HEK293 (cell line): ENCODE measurements at regions not wholly inside any gene's neighbourhood (a gene's known extent, or its start where the extent isn't known, plus 50 kb on each side); places are given as distances from the start of the nearest gene placed in this dataset.

Experiments
- CTCF ChIA-PET: fragments of 350-600 bp; formaldehyde crosslinking; extraction: SDS; loops from one replicate; lab custom pipeline; 2021; ENCODE audit warnings: antibody characterized with exemption; lab: Yijun Ruan, JAX
- POLR2A ChIA-PET: fragments of 300-600 bp; formaldehyde crosslinking; extraction: SDS; loops from one replicate; lab custom pipeline; 2020; ENCODE audit warnings: antibody characterized with exemption, inconsistent platforms; lab: Yijun Ruan, JAX
- H3K27ac ChIP-seq: fragments of 200-500 bp; sonication (Bioruptor generic); 2 replicates; pipeline ENCODE4 v1.5.1; 2014; ENCODE audit warnings: low read depth, low read length, control low read depth, inconsistent platforms; ENCODE audit errors: extremely low read depth
- H3K36me3 ChIP-seq, 2 experiments: fragments of 200-500 bp in 1 of 2; sonication (Bioruptor generic) in 1 of 2; 1 replicate in 1 of 2; 2 replicates in 1 of 2; pipeline ENCODE4 v1.5.1; 2014 to 2017; ENCODE audit warnings: inconsistent platforms in 2 of 2, low read length in 2 of 2; ENCODE audit not compliant: control insufficient read depth in 2 of 2, insufficient read depth in 1 of 2
- H3K4me1 ChIP-seq: fragments of 200-500 bp; sonication (Bioruptor generic); 2 replicates; pipeline ENCODE4 v1.5.1; 2014; ENCODE audit warnings: mild to moderate bottlenecking, low read length, inconsistent platforms; ENCODE audit not compliant: control insufficient read depth, insufficient read depth
- H3K4me3 ChIP-seq: 2 replicates; pipeline ENCODE4 v1.5.1; 2011; ENCODE audit warnings: low read depth, mild to moderate bottlenecking, control low read depth, low read length, moderate library complexity
- H3K9me3 ChIP-seq: fragments of 200-500 bp; sonication (Bioruptor generic); 2 replicates; pipeline ENCODE4 v1.5.1; 2014; ENCODE audit warnings: low read depth, low read length, inconsistent platforms; ENCODE audit not compliant: control insufficient read depth, insufficient read depth
- AEBP2 ChIP-seq: fragments of 450-650 bp; formaldehyde crosslinking; IDR thresholded peaks from 2 replicates; pipeline ENCODE4 v1.5.1; 2016; ENCODE audit warnings: missing biosample characterization, missing genetic modification characterization, borderline replicate concordance
- BCL6B ChIP-seq: fragments of 450-650 bp; formaldehyde crosslinking; IDR thresholded peaks from 2 replicates; pipeline ENCODE4 v1.5.1; 2017; ENCODE audit warnings: missing biosample characterization, missing genetic modification characterization
- CTCF ChIP-seq: fragments of 450-650 bp; formaldehyde crosslinking; IDR thresholded peaks from 2 replicates; pipeline ENCODE4 v1.5.1; 2016; ENCODE audit warnings: missing biosample characterization, missing genetic modification characterization
- EGR2 ChIP-seq: fragments of 450-650 bp; formaldehyde crosslinking; IDR thresholded peaks from 2 replicates; pipeline ENCODE4 v1.5.1; 2016; ENCODE audit warnings: low read depth, missing biosample characterization, missing genetic modification characterization
- GLIS1 ChIP-seq: fragments of 450-650 bp; formaldehyde crosslinking; IDR thresholded peaks from 2 replicates; pipeline ENCODE4 v1.5.1; 2016; ENCODE audit warnings: missing biosample characterization, missing genetic modification characterization
- IKZF3 ChIP-seq: fragments of 450-650 bp; IDR thresholded peaks from 2 replicates; pipeline ENCODE4 v1.5.0; 2018; ENCODE audit warnings: missing biosample characterization, mild to moderate bottlenecking, missing genetic modification characterization, moderate library complexity
- KLF17 ChIP-seq: fragments of 450-650 bp; formaldehyde crosslinking; IDR thresholded peaks from 2 replicates; pipeline ENCODE4 v1.5.1; 2016; ENCODE audit warnings: missing biosample characterization, missing genetic modification characterization
- SCRT1 ChIP-seq: fragments of 450-650 bp; formaldehyde crosslinking; IDR thresholded peaks from 2 replicates; pipeline ENCODE4 v1.5.1; 2016; ENCODE audit warnings: missing biosample characterization, missing genetic modification characterization, borderline replicate concordance
- TSHZ1 ChIP-seq: fragments of 450-650 bp; formaldehyde crosslinking; IDR thresholded peaks from 2 replicates; pipeline ENCODE4 v1.5.1; 2016; ENCODE audit warnings: missing biosample characterization, missing genetic modification characterization, borderline replicate concordance
- ZBTB26 ChIP-seq: fragments of 450-650 bp; formaldehyde crosslinking; optimal IDR thresholded peaks from 2 replicates; pipeline ENCODE3; 2016; ENCODE audit warnings: missing biosample characterization, mild to moderate bottlenecking, missing genetic modification characterization
- ZFP37 ChIP-seq: fragments of 450-650 bp; formaldehyde crosslinking; IDR thresholded peaks from 2 replicates; pipeline ENCODE4 v1.5.1; 2016; ENCODE audit warnings: missing biosample characterization, missing genetic modification characterization
- ZNF169 ChIP-seq: fragments of 450-650 bp; formaldehyde crosslinking; IDR thresholded peaks from 2 replicates; pipeline ENCODE4 v1.5.1; 2016; ENCODE audit warnings: missing biosample characterization, missing genetic modification characterization
- ZNF19 ChIP-seq: fragments of 450-650 bp; formaldehyde crosslinking; IDR thresholded peaks from 2 replicates; pipeline ENCODE4; 2016; ENCODE audit warnings: missing biosample characterization, missing genetic modification characterization, low read depth
- ZNF280C ChIP-seq: fragments of 450-650 bp; formaldehyde crosslinking; IDR thresholded peaks from 2 replicates; pipeline ENCODE4 v1.5.1; 2016; ENCODE audit warnings: missing biosample characterization, missing genetic modification characterization
- ZNF350 ChIP-seq: fragments of 450-650 bp; formaldehyde crosslinking; IDR thresholded peaks from 2 replicates; pipeline ENCODE4 v1.5.0; 2017; ENCODE audit warnings: missing biosample characterization, mild to moderate bottlenecking, missing genetic modification characterization
- ZNF610 ChIP-seq: fragments of 450-650 bp; formaldehyde crosslinking; IDR thresholded peaks from 2 replicates; pipeline ENCODE4 v1.5.1; 2016; ENCODE audit warnings: missing biosample characterization, missing genetic modification characterization, borderline replicate concordance
- ZNF670 ChIP-seq: fragments of 450-650 bp; formaldehyde crosslinking; IDR thresholded peaks from 2 replicates; pipeline ENCODE4 v1.5.1; 2016; ENCODE audit warnings: missing biosample characterization, missing genetic modification characterization, low read depth
- ZNF677 ChIP-seq: fragments of 450-650 bp; IDR thresholded peaks from 2 replicates; pipeline ENCODE4 v1.5.0; 2018; ENCODE audit warnings: missing biosample characterization, mild to moderate bottlenecking, missing genetic modification characterization, moderate library complexity
- ZNF704 ChIP-seq: fragments of 450-650 bp; formaldehyde crosslinking; IDR thresholded peaks from 2 replicates; pipeline ENCODE4 v1.5.1; 2016; ENCODE audit warnings: missing biosample characterization, missing genetic modification characterization
- ZNF707 ChIP-seq: fragments of 450-650 bp; formaldehyde crosslinking; IDR thresholded peaks from 2 replicates; pipeline ENCODE4 v1.5.1; 2016; ENCODE audit warnings: missing biosample characterization, missing genetic modification characterization

GRCh38 chr17:5706577-5707210 lies 122.4 kb upstream of the NLRP1 start:
- ChIA-PET POLR2A (no interaction called here), CTCF (interaction anchor here (0.6 to 6.0 kb wide), 30 partner anchors 8 to 724 kb away, joined by 3 to 51 read pairs (median 4); no protein-coding TSS in a partner anchor)
- Histone ChIP-seq H3K36me3 (no peaks in the 10 kb centered on the region), H3K4me3 (no peak overlapping the region), H3K4me1 (no peaks in the 10 kb centered on the region), H3K27ac (no peak overlapping the region), H3K9me3 (no peaks in the 10 kb centered on the region; the same call in 1 of the 2 replicates)
- TF ChIP-seq CTCF (tag by site-specific recombination): peak; percentile 54
- no peak for TF ChIP-seq ZNF610
- TF ChIP-seq GLIS1: no peak
- TF ChIP-seq ZNF670 (tag by site-specific recombination): no peak
- no peak for TF ChIP-seq ZNF169 (tag by site-specific recombination)
- no peak for TF ChIP-seq AEBP2
- no peak for TF ChIP-seq IKZF3 (tag by site-specific recombination)

- no peaks in the 10 kb centered on the region for H3K4me1 ChIP-seq
- no peaks in the 10 kb centered on the region for H3K36me3 ChIP-seq
- no peaks in the 10 kb centered on the region; the same call in 1 of the 2 replicates for H3K9me3 ChIP-seq
- no peak overlapping the region for H3K4me3 ChIP-seq
- no peak overlapping the region for H3K27ac ChIP-seq
- ChIA-PET CTCF (interaction anchor here (0.6 to 6.0 kb wide), 13 partner anchors 8 to 1297 kb away, joined by 3 to 51 read pairs (median 3); no protein-coding TSS in a partner anchor), POLR2A (no interaction called here)
- TF ChIP-seq SCRT1 (tag by site-specific recombination): no peak
- TF ChIP-seq BCL6B (tag by site-specific recombination): no peak
- TF ChIP-seq TSHZ1: no peak
- TF ChIP-seq ZNF677 (tag by site-specific recombination): no peak
- no peak for TF ChIP-seq ZNF707 (tag by site-specific recombination)
- no peak for TF ChIP-seq EGR2 (tag by site-specific recombination)
- TF ChIP-seq KLF17: no peak
- TF ChIP-seq ZNF280C (tag by site-specific recombination): no peak
- no peak for TF ChIP-seq ZBTB26
- no peak for TF ChIP-seq ZNF350 (tag by site-specific recombination)
- no peak for TF ChIP-seq ZFP37
- TF ChIP-seq ZNF19 (tag by site-specific recombination): no peak
- TF ChIP-seq ZNF704 (tag by site-specific recombination): no peak
Observed at GRCh38 chr17:5707482-5707881, 123.2 kb upstream of the NLRP1 start.
